GM23338 (cell line): ENCODE measurements at regions not wholly inside any gene's neighbourhood (a gene's known extent, or its start where the extent isn't known, plus 50 kb on each side); places are given as distances from the start of the nearest gene placed in this dataset.

Source experiments
- ATAC-seq: fragments of 200-7000 bp; cut with Tn5 transposase; 3 replicates; pipeline ENCODE4 v1.9.1; 2020
- DNase-seq: peaks from one replicate; pipeline ENCODE4 v3.0.0-alpha.2; 2015; ENCODE audit warnings: low spot score
- H2AFZ ChIP-seq: fragments of 200-600 bp; sonication (generic); 2 replicates; pipeline ENCODE4 v1.8.0; 2016; ENCODE audit warnings: antibody characterized with exemption, mild to moderate bottlenecking, moderate library complexity
- H3F3A ChIP-seq: fragments of 200-600 bp; sonication (generic); replicated peaks from 2 replicates; pipeline ENCODE4 v1.8.0; 2017; ENCODE audit warnings: antibody characterized with exemption, mixed run types, low read depth
- H3K27ac ChIP-seq: fragments of 200-600 bp; sonication (generic); 2 replicates; pipeline ENCODE4 v1.6.1; 2016; ENCODE audit warnings: low read depth
- H3K27me3 ChIP-seq: fragments of 200-600 bp; sonication (generic); 2 replicates; pipeline ENCODE4 v1.8.0; 2016; ENCODE audit warnings: mild to moderate bottlenecking, mixed run types, moderate library complexity; ENCODE audit not compliant: insufficient read depth
- H3K36me3 ChIP-seq: fragments of 200-600 bp; sonication (generic); 2 replicates; pipeline ENCODE4 v1.8.0; 2016; ENCODE audit warnings: mild to moderate bottlenecking; ENCODE audit not compliant: insufficient read depth
- H3K4me1 ChIP-seq: fragments of 200-600 bp; sonication (generic); 2 replicates; pipeline ENCODE4 v1.8.0; 2016; ENCODE audit warnings: mild to moderate bottlenecking, moderate library complexity; ENCODE audit not compliant: insufficient read depth
- H3K4me2 ChIP-seq: fragments of 200-600 bp; sonication (generic); 2 replicates; pipeline ENCODE4 v1.7.1; 2017; ENCODE audit warnings: mixed run types
- H3K4me3 ChIP-seq: fragments of 200-600 bp; sonication (generic); 2 replicates; pipeline ENCODE4 v1.6.1; 2016; ENCODE audit warnings: mixed run types
- H3K79me2 ChIP-seq: fragments of 200-600 bp; sonication (generic); replicated peaks from 2 replicates; pipeline ENCODE4 v1.8.0; 2017; ENCODE audit warnings: mild to moderate bottlenecking; ENCODE audit not compliant: insufficient read depth
- H3K9me2 ChIP-seq: fragments of 200-600 bp; sonication (generic); 2 replicates; pipeline ENCODE4 v1.8.0; 2017; ENCODE audit not compliant: insufficient read depth
- H4K20me1 ChIP-seq: fragments of 200-600 bp; sonication (generic); replicated peaks from 2 replicates; pipeline ENCODE4 v1.8.0; 2017; ENCODE audit warnings: mild to moderate bottlenecking; ENCODE audit not compliant: insufficient read depth
- H3K27ac Mint-ChIP-seq: 2 replicates; pipeline ENCODE4 v1.8.0; 2020; ENCODE audit warnings: inconsistent platforms, mild to moderate bottlenecking, moderate library complexity, mixed read lengths
- H3K27me3 Mint-ChIP-seq: 3 replicates; pipeline ENCODE4 v1.8.0; 2022; ENCODE audit warnings: low read depth, mild to moderate bottlenecking, moderate library complexity, mixed read lengths, inconsistent platforms; ENCODE audit not compliant: insufficient read depth, poor library complexity
- H3K36me3 Mint-ChIP-seq: 3 replicates; pipeline ENCODE4 v1.8.0; 2021; ENCODE audit warnings: low read depth, mild to moderate bottlenecking, inconsistent platforms, moderate library complexity, mixed read lengths
- H3K4me1 Mint-ChIP-seq: 3 replicates; pipeline ENCODE4 v1.8.0; 2020; ENCODE audit warnings: mild to moderate bottlenecking, inconsistent platforms, mixed read lengths
- H3K4me3 Mint-ChIP-seq: 3 replicates; pipeline ENCODE4 v1.8.0; 2021; ENCODE audit warnings: moderate library complexity, mild to moderate bottlenecking, inconsistent platforms, mixed read lengths
- H3K9me3 Mint-ChIP-seq: 3 replicates; pipeline ENCODE4 v1.8.0; 2020; ENCODE audit warnings: moderate library complexity, mild to moderate bottlenecking, inconsistent platforms, mixed read lengths
- CREB1 ChIP-seq: fragments of 250-450 bp; sonication (Bioruptor Pico); IDR thresholded peaks from 2 replicates; pipeline ENCODE4 v1.5.0; 2020; ENCODE audit warnings: low read depth, mild to moderate bottlenecking, moderate library complexity
- CTCF ChIP-seq, 2 experiments: fragments of 200-600 bp in 1 of 2; sonication (generic) in 1 of 2; conservative IDR thresholded peaks; 2 replicates each; pipeline versions ENCODE4 v1.5.1 to v1.6.1; 2016 to 2017; ENCODE audit warnings: antibody characterized with exemption in 2 of 2, low read depth in 2 of 2, mild to moderate bottlenecking in 2 of 2, moderate library complexity in 1 of 2
- ETS1 ChIP-seq: IDR thresholded peaks from 2 replicates; pipeline ENCODE4 v1.6.1; 2016; ENCODE audit warnings: antibody characterized with exemption
- EZH2 ChIP-seq: fragments of 200-600 bp; sonication (generic); IDR thresholded peaks from one replicate; pipeline ENCODE4 v1.8.0; 2017; ENCODE audit warnings: antibody characterized with exemption, mild to moderate bottlenecking, low read depth; ENCODE audit not compliant: unreplicated experiment
- EZH2phosphoT487 ChIP-seq: fragments of 200-600 bp; sonication (generic); IDR thresholded peaks from one replicate; pipeline ENCODE4 v1.8.1; 2018; ENCODE audit warnings: antibody characterized with exemption; ENCODE audit not compliant: unreplicated experiment
- NANOG ChIP-seq: IDR thresholded peaks from 2 replicates; pipeline ENCODE4 v1.6.1; 2016; ENCODE audit warnings: antibody characterized with exemption, borderline replicate concordance
- REST ChIP-seq: IDR thresholded peaks from one replicate; pipeline ENCODE4 v1.6.1; 2018; ENCODE audit warnings: antibody characterized with exemption; ENCODE audit not compliant: unreplicated experiment
- STAT1 ChIP-seq: IDR thresholded peaks from one replicate; pipeline ENCODE4 v1.6.1; 2016; ENCODE audit warnings: antibody characterized with exemption; ENCODE audit not compliant: unreplicated experiment
- ZNF114 ChIP-seq: fragments of 250-450 bp; sonication (Bioruptor Pico); IDR thresholded peaks from 2 replicates; pipeline ENCODE4 v1.5.0; 2020; ENCODE audit warnings: mild to moderate bottlenecking, moderate library complexity
- ZNF331 ChIP-seq: fragments of 250-450 bp; sonication (Bioruptor Pico); IDR thresholded peaks from 2 replicates; pipeline ENCODE4 v1.5.0; 2020; ENCODE audit warnings: low read depth, mild to moderate bottlenecking, moderate library complexity

GRCh38 chr6:164035900-164036485, 621.5 kb downstream of the QKI start (continued):
- no peak for TF ChIP-seq CREB1 (CRISPR knock-in tag)
- no peak for TF ChIP-seq STAT1
- TF ChIP-seq ETS1 = no peak
- TF ChIP-seq EZH2phosphoT487 = no peak
- no peak for TF ChIP-seq ZNF331
- no peak for TF ChIP-seq REST

- ATAC-seq (no peak), DNase-seq (no peak)
- Histone ChIP-seq H3F3A (no peaks in the 10 kb centered on the region), H3K4me1 (no peaks in the 10 kb centered on the region), H3K79me2 (no peaks in the 10 kb centered on the region), H3K9me2 (no peaks in the 10 kb centered on the region), H3K27me3 (no peaks in the 10 kb centered on the region), H4K20me1 (no peaks in the 10 kb centered on the region), H3K36me3 (no peaks in the 10 kb centered on the region), H3K4me2 (no peak overlapping the region), H3K27ac (no peak overlapping the region), H2AFZ (no peak overlapping the region), H3K4me3 (no peak overlapping the region)
- no peak for TF ChIP-seq ZNF114
- TF ChIP-seq NANOG = no peak
- no peak for TF ChIP-seq EZH2
- peaks cover 3% of the 10 kb centered on the region; the same call in 2 of the 3 replicates for H3K4me1 Mint-ChIP-seq
- H3K4me3 Mint-ChIP-seq = no peak overlapping the region
- H3K36me3 Mint-ChIP-seq = no peaks in the 10 kb centered on the region
- H3K27me3 Mint-ChIP-seq = peaks cover 3% of the 10 kb centered on the region
- H3K27ac Mint-ChIP-seq = no peak overlapping the region
- no peaks in the 10 kb centered on the region; the same call in 2 of the 3 replicates for H3K9me3 Mint-ChIP-seq
Measured at GRCh38 chr6:164034602-164035140, 620.2 kb downstream of the QKI start.

GRCh38 chr6:164025180-164025579, 610.7 kb downstream of the QKI start:
- no peak overlapping the region for H3K27ac Mint-ChIP-seq
- Histone ChIP-seq H3K4me3 (no peak overlapping the region), H3K9me2 (0 out of 2 replicates have a peak, but pooled peaks cover 7% of the 10 kb centered on the region), H3K27me3 (no peaks in the 10 kb centered on the region), H3K27ac (no peak overlapping the region), H3K4me1 (no peaks in the 10 kb centered on the region), H3K36me3 (no peaks in the 10 kb centered on the region), H3K4me2 (no peak overlapping the region), H3K79me2 (no peaks in the 10 kb centered on the region), H2AFZ (no peak overlapping the region), H4K20me1 (no peaks in the 10 kb centered on the region), H3F3A (no peaks in the 10 kb centered on the region)
- no peak overlapping the region for H3K4me3 Mint-ChIP-seq
- no peaks in the 10 kb centered on the region for H3K36me3 Mint-ChIP-seq
- ATAC-seq = no peak
- H3K9me3 Mint-ChIP-seq = no peaks in the 10 kb centered on the region; the same call in 2 of the 3 replicates
- peaks cover 8% of the 10 kb centered on the region for H3K27me3 Mint-ChIP-seq
- DNase-seq = no peak
- no peaks in the 10 kb centered on the region; the same call in 2 of the 3 replicates for H3K4me1 Mint-ChIP-seq
- TF ChIP-seq EZH2 = no peak
- no peak for TF ChIP-seq STAT1
- TF ChIP-seq REST = no peak
- no peak for TF ChIP-seq ZNF114
- TF ChIP-seq EZH2phosphoT487 = no peak
- no peak for TF ChIP-seq CREB1 (CRISPR knock-in tag)
- no peak for TF ChIP-seq CTCF (conservative IDR thresholded peaks at IDR 0.05; ENCODE audit: low read depth in 2 of 2)
